ENCODE measurements at regions not wholly inside any gene's neighbourhood (a gene's known extent, or its start where the extent isn't known, plus 50 kb on each side); places are given as distances from the start of the nearest gene placed in this dataset.
"Not testable (repeated sequence)": the region's sequence is repeated elsewhere in the genome, so short reads cannot be mapped to it uniquely, and the experiment has no call there.

DNA sequence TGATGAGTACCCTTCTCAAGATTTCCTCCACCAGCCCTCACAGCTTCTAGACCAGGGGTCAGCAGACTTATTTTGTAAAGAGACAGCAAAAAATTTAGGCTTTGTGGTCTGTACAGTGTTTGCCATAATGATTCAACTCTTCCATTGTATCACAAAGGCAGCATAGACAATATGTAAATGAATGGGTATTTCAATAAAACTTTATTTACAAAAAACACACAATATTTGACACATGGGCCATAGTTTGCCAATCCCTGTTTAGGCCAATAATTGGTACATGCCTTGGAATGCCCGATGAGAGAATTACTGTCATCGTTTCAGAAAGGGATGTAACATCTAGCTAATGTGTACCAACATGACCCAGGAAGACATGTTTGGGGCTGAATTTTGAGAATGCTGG, 178.9 kb upstream of the GALNT2 start:
- no peak for DNase-seq

DNA sequence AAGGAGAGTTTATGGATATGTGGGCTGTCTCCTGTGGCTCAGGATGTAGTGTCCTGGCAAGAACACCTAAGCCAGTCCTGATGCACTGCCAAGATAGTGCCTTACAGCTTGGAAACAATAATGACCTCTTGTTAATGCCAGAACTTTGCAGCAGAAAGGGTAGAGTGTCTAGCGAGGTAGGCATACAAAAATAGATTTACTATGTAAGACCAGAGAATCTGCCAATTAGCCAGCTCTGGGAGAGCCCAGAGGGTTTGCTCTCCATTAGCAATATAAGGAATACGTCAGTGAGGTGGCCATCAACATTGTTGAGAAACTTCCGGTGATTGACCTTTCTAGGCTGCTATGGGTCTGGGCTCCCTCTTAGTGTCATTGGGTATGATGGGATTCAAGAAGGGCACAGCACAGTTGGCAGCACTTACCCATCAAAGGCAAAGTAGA, 178.5 kb upstream of the GALNT2 start:
- no peak for DNase-seq

DNA sequence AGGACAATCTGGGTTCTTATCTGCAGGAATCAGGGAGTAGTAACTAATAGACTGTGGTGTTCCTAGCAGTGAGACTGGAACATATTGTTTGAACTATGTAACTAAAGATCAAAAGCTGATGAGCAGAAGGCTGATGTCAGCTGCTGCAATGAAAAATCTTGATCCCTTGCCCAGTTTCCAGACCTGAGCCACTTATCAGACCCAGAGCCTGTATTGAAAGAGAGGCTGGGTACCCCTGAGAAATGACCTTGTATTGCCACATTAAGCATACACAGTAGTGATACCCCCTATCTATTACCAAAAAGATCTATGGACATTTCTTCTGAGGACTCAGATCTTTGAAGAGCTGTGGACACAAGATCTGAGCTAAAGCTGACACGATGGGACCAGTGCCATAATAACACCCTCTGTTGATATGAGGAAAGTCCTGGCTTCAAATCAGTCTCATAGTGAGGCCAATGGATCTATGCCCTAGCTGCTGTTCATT, 178.0 kb upstream of the GALNT2 start:
- no peak for DNase-seq

DNA sequence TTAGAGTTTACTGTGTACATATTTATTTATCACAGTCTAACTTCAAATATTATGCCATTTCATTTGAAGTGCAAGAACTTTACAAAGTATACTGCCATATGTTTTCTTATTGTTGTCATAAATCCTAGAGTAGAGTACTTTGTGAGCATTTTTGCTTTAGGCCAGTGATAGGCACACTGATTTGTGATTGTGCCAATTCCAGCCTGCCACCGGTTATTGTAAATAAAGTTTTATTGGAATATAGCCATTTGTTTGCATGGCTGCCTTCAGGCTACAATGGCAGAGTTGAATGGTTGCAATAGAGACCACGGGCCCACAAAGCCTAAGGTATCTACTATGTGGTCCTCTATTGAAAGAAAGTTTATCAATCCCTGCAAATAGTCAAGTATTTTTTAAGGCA, 175.8 kb upstream of the GALNT2 start:
- no peak for DNase-seq

DNA sequence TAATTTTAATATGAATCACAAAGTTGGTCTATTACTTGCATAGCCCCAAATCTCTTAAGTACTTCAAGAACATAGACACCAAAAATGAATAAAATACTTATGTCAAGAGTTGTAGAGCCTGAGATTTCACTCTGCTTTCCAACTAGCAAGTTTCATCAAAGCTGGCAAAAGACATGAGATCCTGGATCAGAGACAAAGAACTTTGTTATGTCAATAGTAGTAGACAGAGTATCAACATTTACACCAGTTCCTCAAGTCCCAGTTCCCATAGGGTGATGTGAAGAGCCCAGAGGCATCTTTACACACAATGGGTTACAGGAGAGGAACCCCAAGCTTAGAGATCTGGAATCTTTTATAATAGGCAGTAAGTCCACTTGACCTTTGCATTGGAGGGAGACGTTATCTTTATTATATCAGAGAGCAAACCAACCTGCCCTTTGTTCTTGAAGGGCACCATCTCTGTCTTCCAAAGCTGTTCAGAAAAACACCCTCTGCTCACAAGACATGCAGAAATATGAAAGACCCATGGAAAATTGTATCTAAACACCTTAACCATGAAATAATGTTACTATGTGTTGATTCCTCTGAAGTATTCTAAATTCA, 174.4 kb upstream of the GALNT2 start:
- DNase-seq = no peak

DNA sequence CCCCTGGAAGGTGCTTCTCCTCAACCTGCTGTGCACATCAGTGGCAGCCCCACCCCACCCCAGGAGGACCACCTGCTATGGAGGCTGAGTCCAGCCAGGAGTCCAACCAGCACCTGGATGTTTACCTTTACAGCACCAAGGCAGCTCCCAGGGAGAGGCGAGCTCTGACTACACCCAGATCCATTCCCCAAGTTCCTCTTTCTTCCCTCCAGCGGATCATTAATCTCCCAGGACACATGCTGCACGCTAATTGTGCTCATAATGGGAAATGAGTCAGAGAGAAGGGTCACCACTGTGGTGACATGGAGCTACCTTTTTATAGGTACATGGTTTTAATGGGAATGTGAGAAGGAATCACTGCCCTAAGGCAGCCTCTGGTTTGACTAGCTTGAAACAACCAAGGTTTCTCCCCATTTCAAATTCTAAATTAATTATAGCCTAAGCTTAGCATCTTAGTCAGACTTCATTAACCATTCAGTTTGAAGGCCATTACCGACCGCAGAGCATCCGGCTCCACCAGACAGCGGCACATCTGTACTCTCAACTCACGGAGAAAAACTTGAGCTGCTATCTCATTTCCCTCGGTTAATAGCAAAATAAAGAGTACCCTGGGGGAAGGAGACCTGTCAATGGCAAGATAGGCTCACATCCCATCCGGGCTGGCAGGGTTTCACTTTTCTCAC, 173.1 kb upstream of the GALNT2 start:
- no peak for DNase-seq

DNA sequence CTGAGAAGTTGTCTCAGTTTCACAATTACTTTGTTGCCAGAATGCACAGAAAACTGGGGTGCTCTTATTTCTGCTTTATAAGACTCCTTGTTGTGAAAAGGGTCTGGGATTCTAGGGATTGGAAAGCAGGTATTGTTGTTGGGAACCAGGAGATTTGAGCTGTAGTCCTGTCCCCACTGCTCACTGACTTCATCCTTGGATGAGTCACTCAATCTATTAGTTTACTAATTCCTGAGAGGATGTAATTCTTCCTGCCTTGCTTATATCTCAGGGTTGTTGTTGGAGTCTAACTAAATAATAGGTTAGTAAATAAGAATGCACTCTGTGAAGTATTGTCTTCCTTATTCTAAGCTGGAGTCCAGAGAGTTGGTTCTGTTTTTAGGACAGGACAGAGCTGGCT, 172.5 kb upstream of the GALNT2 start:
- no peak for DNase-seq

DNA sequence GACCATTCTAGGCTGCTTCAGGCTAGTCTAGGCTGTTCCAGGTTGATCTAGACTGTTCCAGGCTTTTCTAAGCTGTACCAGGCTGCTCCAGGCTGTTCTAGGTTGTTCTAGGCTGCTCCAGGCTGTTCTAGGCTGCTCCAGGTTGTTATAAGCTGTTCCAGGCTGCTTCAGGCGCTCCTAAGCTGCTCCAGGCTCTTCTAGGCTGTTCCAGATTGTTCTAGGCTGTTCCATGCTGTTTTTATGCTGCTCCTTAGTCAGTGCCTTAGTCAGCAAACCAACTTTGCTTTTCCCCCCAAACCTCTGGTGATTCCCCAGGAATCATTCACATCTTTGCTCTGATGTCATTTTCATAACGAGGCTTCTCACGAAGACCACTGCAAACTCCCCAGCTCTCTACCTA, 171.4 kb upstream of the GALNT2 start:
- DNase-seq = no peak

DNA sequence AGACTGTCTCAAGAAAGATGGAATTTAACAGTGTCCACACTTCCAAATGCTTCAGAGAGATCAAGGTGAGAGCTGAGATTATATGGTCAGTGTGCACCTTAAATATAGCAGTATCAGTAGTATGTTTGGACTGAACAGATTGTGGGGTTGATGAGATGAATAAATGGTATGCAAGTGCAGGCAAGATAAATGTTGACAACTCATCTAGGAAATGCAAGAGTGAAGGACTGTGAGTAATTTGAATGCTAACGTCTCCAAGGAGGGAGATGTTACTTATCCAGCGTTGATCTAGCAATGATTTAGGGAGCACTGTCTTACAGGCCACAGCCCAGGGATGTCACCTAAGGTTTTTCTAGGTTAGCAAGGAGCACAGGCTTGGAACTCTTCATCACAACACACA, 170.7 kb upstream of the GALNT2 start:
- DNase-seq = no peak

DNA sequence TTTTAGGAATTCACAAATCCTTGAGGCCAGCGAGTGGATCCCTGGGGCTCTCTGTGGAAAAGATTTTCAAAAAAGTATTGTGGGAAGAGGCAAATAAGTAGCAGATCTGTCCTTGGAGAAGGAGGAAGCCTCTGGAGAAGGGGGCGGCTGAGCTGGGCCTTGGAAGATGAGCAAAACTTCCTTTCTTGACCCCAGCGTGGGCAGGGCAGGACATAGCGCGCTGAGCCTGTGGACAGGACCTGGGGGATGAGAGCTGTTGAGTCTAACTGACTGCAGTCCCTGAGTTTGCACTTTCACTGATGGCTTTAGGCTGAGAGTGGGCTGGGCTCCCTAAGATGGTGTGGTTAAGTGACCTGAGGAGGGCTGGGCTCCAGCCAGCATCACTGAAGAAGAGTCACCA, 170.2 kb upstream of the GALNT2 start:
- DNase-seq = no peak

DNA sequence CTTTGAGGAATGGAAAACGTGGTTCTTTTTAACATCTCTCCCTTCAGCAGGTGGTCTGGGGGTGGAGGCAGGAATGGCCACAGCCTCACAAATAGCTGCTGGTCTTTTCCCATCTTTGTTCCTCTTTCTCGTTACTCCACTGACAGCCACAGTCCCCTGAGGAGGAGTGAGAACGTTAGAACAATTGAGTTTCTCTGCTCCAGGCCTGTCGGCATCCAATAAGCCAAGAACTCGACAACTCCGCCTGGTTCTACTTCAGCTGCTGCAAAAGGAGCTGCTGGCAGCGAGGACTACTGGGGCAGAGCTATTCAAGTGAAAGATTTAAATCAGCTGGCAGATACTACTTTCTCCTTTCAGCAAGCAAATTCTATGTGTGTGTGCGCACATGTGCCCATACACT, 169.5 kb upstream of the GALNT2 start:
- DNase-seq = no peak

DNA sequence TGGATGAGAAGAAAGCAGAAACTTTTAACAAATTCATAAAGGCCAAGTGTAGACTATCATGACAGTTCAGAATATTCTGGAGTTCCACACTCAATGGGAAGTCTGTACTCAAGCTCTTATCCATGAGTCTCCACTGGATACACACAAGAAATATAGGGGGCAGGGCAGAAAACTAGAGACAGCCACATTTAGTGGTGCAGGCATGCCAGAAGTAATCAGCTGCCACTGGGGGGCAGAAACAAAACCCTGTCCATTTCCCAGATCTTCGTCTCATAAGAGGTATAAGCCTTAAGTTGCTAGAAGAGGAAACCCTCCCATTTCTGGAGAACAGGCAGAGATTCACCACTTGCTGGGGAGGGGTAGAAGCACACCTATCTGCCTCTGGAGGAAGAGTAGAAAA, 166.8 kb upstream of the GALNT2 start:
- DNase-seq = no peak

DNA sequence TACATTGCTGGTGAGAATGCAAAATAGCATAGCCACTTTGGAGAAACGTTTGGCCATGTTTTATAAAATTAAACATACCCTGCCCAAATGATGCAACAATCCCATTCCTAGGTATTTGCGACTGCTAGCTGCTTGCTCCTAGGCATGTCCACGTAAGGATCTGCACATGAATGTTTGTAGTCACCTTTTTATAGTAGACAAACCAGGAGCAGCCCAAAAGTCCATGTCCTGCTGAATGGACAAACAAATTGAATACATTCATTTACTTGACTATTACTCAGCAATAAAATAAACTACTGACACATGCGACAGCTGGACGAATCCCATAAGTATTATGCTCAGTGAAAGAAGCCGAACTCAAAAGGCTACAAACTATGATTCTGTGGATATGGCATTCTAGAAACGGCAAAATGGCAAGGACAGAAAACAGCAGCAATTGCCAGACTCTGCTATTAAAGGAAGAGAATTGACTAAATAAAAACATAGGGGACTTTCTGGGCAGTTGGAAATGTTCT, 161.9 kb upstream of the GALNT2 start:
- DNase-seq = no peak

DNA sequence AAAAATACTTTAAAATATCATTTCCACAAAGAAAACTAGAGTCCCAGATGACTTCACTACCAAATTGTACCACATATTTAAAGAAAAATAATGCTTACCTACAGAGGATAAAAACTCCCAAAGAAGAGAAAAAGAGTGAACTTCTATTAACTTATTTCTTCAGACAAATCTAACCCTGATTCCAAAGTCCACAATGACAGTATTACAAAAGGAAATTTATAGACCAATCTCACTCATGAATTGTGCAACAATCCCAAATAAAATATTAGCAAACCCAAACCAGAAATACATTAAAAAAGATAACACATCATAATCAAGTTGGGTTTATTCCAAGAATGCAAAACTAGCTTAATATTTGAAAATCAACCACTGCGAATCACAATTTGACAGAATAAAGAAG, 161.4 kb upstream of the GALNT2 start:
- DNase-seq = no peak

DNA sequence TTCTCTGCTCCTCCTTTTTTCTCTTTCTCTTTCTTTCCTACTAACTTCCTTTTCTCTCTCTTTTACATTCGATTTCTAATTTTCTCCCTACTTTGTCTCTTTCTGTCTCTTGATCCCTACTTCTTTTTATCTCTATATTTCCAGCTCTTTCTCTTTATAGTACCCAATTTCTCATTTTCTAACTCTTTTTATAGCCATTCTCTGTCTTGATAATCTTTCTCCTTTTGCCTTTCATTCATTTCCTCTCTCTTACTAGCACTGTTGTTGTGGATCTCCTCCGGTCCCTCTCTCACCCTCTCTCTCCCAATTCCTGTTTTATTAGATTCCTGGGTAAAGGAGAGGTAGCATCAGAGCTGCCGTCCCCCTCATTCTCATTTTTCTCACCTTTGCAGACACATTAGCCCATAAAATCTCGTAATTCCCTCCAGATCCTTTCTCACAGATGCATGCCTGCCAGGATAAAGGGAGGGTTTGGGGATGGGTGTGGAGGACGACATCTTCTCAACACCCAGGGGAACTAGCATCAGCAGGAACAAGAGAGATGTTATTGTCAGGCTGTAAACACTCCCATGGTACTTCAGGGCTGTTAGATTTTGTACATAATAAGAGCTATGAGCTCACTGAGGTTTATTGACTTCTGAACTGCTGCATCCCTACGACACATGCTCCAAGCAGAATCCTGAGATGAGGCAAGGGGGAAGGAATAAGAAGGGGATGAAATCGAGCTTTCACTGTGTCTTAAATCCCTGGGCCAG, 159.0 kb upstream of the GALNT2 start:
- DNase-seq = no peak

DNA sequence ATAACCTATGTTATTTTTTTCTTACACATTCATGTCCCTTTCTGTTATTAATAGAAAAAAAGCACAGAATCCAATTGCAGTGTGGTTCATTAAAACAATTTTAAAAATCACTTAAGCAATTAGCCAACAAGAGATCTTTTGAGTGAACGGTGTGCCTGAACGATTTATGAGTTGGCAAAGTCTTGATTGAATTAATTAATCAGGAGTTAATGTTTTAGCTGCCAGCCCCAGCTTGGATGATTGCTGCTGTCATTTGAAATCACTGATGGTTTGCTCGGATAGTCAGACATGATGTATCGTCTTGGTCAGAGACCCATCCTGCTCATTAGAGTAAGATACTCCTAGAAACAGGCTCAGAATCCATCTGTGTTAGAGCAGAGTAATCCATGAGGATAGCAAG, 158.3 kb upstream of the GALNT2 start:
- no peak for DNase-seq

DNA sequence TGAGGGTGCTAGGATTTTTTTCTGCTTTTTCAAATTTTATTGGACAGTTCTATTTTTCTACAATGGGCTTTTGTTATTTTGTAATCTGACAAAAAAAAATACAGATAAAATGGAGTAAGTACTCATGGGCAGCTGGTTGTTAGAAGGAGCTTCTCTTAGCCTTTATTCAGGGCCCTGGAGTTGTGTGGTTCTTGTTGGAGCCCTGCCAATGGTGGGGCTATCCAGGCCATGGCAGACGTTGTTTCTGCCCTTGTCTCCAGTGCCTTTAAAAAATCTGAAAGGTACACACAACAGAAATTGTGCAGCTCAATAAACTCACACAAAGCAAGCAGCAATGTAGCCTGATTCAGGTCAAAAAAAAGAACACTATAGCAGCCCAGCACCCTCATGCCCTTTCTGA, 153.5 kb upstream of the GALNT2 start:
- no peak for DNase-seq

DNA sequence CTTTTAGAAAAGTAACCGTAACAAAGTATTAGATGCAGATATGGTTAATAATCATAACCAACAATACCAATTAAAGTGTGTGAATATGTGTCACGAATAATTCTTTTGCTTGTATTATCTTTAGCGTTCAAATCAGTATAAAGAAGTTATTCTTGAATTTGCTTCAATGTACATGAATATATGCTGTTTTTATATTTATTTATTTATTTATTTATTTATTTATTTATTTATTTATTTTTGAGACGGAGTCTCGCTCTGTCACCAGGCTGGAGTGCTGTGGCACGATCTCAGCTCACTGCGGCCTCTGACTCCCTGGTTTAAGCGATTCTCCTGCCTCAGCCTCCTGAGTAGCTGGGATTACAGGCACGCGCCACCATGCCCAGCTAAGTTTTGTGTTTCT, 147.6 kb upstream of the GALNT2 start:
- DNase-seq = not testable (repeated sequence)

DNA sequence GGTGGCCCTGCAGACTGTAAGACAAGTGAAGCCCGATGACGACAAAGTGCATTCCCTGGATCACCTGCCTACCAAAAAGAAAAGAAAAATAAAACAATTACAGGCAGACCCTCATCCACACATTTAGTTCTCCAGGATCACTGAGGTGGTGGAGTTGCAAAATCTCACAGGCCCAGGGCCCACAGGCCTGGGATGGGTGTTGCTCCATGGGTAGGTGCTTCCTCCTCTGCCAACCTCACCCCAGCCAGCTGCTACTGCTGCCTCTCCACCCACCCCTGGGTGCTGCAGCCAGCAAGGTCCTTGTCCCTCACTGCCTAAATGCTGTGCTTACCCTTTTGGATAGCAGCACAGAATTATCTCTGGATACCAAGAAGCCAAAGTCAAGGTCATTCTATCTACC, 146.4 kb upstream of the GALNT2 start:
- DNase-seq = peak; percentile 14 to 34

DNA sequence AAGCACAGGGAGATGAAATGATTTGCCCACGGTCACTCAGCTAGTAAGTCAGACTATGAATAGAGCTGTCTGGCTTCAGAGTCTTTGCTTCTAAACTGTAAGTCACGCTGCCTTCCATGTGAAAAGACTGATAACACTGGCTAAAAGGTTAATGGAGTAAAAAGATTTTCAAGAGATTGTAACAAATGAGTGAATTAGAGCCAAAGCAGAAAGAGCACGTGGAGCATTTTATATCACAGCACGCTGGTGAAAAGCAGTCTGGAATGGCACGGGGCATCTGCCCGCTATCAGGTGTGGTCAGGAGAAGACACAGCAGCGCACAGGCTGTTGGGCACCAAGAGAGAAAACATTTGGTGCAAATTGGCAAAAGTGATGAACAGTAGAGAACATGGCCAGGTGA, 144.8 kb upstream of the GALNT2 start:
- DNase-seq = no peak

DNA sequence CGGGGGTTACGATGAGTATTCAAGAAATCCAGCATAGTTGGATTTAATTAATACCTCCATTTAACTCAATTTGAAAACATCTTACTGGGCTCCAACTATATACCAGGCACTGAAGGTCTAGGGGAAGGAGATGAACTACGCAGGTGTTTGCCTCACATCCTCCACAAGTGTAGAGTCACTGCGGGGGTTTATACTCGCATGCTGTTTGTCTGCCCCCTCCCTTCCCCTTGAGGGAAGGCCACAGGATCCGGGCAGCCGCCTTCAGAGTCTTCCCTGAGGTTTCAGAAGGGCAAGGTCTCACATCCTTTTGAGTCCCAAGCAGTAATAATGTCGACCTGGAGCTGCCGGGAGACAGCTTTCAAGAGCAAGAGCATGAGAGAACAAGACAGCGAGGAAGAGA, 142.4 kb upstream of the GALNT2 start:
- DNase-seq = no peak

DNA sequence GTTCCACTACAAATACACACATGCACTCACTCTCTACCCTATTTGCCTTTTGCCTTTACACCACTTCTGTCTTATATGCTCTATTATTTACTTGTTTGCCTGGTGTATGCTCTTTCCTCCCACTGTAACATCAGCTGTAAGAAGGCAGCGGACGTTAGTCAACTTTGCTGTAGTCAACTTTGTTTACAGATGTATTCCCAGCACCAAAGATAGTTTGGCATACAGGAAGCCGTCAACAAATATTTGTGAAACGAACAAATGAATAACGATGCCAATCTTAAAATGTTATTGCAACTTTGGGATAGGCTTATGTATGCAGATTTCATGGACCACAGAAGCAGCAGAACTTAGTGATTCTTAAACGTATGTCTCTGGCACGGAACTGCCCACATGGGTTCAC, 138.3 kb upstream of the GALNT2 start:
- DNase-seq = no peak

DNA sequence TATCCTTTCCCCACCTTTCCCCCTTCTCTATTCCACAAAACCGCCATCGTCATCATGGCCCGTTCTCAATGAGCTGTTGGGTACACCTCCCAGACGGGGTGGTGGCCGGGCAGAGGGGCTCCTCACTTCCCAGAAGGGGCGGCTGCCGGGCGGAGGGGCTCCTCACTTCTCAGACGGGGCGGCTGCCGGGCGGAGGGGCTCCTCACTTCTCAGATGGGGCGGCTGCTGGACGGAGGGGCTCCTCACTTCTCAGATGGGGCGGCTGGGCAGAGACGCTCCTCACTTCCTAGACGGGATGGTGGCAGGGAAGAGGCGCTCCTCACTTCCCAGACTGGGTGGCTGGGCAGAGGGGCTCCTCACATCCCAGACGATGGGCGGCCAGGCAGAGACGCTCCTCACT, 135.3 kb upstream of the GALNT2 start:
- not testable (repeated sequence) for DNase-seq

DNA sequence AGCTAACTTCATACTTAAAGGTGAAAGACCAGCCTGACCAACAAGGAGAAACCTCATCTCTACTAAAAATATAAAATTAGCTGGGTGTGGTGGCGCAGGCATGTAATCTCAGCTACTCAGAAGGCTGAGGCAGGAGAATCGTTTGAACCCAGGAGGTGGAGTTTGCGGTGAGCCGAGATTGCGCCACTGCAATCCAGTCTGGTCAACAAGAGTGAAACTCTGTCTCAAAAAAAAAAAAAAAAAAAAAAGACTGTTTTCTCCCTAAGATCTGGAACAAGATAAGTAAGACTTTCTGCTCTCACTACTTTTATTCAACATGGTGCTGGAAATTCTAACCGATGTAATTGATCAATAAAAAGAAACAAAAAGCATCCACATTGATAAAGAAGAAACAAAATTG, 131.9 kb upstream of the GALNT2 start:
- DNase-seq = not testable (repeated sequence)
